ENCODE measurements at regions not wholly inside any gene's neighbourhood (a gene's known extent, or its start where the extent isn't known, plus 50 kb on each side); places are given as distances from the start of the nearest gene placed in this dataset.

DNA sequence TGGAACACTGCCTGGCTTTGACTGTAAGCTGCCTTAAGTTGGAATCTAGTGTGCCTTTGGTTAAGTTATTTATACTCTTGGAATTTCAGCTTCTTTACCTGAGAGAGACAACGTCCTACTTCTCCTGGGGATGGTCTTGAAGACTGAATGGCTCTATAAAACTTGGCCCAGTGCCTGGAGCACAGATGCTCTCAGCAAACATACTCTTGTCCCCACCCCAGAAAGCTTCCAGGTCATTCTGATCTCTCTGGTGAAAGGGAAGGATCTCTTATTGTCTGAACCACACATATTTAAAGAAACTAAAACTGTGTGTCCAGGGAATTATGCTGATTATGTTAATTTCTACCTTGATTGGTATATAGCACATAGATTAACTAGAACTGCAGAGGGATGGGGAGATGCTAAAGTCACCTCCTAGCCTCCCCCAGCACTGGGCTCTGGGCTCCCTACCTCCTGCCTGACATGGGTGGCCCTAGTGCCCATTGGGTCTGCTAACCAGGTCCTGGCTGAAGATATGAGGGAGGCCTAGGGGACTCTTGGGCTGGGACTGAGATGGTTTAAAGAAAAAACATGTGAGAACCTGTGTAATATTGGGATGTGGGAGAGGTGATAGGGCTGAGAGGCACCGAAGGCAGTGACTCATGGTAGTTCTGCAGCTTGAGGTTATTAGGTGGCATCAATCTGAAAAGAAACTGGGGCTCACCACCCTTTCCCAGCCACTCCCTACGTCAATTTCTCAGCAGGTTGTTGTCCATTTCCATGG lies 171.0 kb downstream of the RPLP1 start:
- DNase-seq (ENCODE audit: low spot score in 2 of 2) = no peak
- H3K4me3 ChIP-seq = no peak overlapping the region
- H3K9me3 ChIP-seq = no peaks in the 10 kb centered on the region
- 71 to 72% methylated on average over 3 of the region's 3 CpGs for WGBS, 2 donors
- no peak overlapping the region for H3K27ac ChIP-seq
- peaks cover 0 to 18% (median 0%) of the 10 kb centered on the region in 4 donors for H3K4me1 ChIP-seq
- no peaks in the 10 kb centered on the region for H3K36me3 ChIP-seq
- H3K27me3 ChIP-seq = no peaks in the 10 kb centered on the region
- TF ChIP-seq, protein P1, sequence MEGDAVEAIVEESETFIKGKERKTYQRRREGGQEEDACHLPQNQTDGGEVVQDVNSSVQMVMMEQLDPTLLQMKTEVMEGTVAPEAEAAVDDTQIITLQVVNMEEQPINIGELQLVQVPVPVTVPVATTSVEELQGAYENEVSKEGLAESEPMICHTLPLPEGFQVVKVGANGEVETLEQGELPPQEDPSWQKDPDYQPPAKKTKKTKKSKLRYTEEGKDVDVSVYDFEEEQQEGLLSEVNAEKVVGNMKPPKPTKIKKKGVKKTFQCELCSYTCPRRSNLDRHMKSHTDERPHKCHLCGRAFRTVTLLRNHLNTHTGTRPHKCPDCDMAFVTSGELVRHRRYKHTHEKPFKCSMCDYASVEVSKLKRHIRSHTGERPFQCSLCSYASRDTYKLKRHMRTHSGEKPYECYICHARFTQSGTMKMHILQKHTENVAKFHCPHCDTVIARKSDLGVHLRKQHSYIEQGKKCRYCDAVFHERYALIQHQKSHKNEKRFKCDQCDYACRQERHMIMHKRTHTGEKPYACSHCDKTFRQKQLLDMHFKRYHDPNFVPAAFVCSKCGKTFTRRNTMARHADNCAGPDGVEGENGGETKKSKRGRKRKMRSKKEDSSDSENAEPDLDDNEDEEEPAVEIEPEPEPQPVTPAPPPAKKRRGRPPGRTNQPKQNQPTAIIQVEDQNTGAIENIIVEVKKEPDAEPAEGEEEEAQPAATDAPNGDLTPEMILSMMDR (IDR thresholded peaks at IDR 0.05) = no peak
- TF ChIP-seq EP300 (IDR thresholded peaks at IDR 0.05) = no peak
- TF ChIP-seq POLR2A (IDR thresholded peaks at IDR 0.05) = no peak

DNA sequence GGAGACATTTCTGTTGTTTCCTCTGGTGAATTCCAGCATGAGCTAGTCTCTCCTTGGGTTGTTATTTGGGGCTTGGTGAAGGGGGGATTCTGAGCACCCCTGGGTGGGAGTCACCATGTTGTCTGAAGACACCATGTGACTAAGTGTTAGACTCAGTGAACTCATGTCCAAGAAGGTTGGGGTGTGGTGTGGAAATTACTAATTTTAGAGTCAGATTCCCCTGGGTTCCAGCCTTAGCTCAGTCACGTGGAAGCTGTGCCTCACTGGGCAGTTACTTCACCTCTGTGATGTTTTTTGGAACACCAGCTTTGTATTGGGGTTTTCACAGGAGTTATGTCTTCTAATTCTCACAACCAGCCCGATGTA lies 171.5 kb downstream of the RPLP1 start:
- WGBS, 2 donors = 69 to 72% methylated on average over 2 of the region's 2 CpGs
- H3K4me3 ChIP-seq = no peak overlapping the region
- no peaks in the 10 kb centered on the region for H3K9me3 ChIP-seq
- H3K27ac ChIP-seq = no peak overlapping the region
- TF ChIP-seq EP300 (IDR thresholded peaks at IDR 0.05) = no peak
- no peak for TF ChIP-seq POLR2A (IDR thresholded peaks at IDR 0.05)
- TF ChIP-seq, protein P1 (IDR thresholded peaks at IDR 0.05) = no peak
- H3K27me3 ChIP-seq = no peaks in the 10 kb centered on the region
- peaks cover 0 to 18% (median 0%) of the 10 kb centered on the region in 4 donors for H3K4me1 ChIP-seq
- H3K36me3 ChIP-seq = no peaks in the 10 kb centered on the region
- no peak for DNase-seq (ENCODE audit: low spot score in 2 of 2)

DNA sequence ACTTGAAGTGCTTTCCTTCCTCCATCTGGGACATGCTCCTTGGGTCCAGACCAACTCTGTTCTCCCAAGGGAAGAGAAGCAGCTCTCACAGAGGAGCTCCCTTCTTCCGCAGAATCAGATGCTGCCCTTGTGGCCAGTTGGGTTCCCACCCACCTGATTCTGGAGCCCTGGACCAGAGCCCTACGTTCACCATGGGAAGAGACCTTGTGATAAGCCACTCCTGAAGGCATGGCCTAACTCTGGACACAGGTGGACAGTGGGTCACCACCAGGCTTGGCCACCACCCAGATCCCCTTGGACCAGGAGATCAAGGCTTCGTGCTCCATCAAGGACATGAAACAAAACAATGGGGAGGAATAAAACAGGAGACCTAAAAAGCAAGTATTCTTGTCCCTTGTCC lies 172.2 kb downstream of the RPLP1 start:
- no peaks in the 10 kb centered on the region for H3K36me3 ChIP-seq
- H3K4me1 ChIP-seq = peaks cover 0 to 18% (median 0%) of the 10 kb centered on the region in 4 donors
- H3K27ac ChIP-seq = peak overlapping the region in 1 of 4 donors; percentile 29
- DNase-seq (ENCODE audit: low spot score in 2 of 2) = no peak
- no peaks in the 10 kb centered on the region for H3K9me3 ChIP-seq
- H3K27me3 ChIP-seq = no peaks in the 10 kb centered on the region
- no peak for TF ChIP-seq EP300 (IDR thresholded peaks at IDR 0.05)
- no peak overlapping the region for H3K4me3 ChIP-seq
- WGBS, 2 donors = 90 to 93% methylated on average over 3 of the region's 3 CpGs

DNA sequence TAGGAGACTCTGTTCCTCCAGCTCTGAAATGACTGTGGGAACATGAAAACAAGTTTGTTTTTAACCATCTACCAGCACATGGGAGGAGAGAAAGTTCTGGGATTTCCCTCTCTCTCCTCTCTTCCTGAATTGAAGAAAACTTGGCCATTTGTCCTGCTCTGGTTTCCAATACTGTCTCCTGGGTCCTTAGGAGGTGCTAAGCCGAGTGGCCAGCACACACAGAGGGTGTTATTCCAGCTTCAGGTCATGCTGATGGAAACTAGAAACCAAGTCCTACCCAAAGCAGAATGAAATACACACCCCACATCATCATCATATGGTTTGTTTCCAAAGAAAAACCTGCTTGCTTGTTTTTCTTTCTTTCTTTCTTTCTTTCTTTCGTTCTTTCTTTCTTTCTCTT lies 172.7 kb downstream of the RPLP1 start:
- no peak for DNase-seq (ENCODE audit: low spot score in 2 of 2)
- peak overlapping the region in 1 of 4 donors; percentile 29 for H3K27ac ChIP-seq
- TF ChIP-seq, protein P1 (IDR thresholded peaks at IDR 0.05) = no peak
- TF ChIP-seq EP300 (IDR thresholded peaks at IDR 0.05) = no peak
- TF ChIP-seq POLR2A (IDR thresholded peaks at IDR 0.05) = no peak
- no peaks in the 10 kb centered on the region for H3K36me3 ChIP-seq
- WGBS, 2 donors = 74 to 77% methylated on average over 1 to 2 of the region's 2 CpGs
- peaks cover 0 to 18% (median 0%) of the 10 kb centered on the region in 4 donors for H3K4me1 ChIP-seq
- no peak overlapping the region for H3K4me3 ChIP-seq
- H3K9me3 ChIP-seq = no peaks in the 10 kb centered on the region
- H3K27me3 ChIP-seq = no peaks in the 10 kb centered on the region

DNA sequence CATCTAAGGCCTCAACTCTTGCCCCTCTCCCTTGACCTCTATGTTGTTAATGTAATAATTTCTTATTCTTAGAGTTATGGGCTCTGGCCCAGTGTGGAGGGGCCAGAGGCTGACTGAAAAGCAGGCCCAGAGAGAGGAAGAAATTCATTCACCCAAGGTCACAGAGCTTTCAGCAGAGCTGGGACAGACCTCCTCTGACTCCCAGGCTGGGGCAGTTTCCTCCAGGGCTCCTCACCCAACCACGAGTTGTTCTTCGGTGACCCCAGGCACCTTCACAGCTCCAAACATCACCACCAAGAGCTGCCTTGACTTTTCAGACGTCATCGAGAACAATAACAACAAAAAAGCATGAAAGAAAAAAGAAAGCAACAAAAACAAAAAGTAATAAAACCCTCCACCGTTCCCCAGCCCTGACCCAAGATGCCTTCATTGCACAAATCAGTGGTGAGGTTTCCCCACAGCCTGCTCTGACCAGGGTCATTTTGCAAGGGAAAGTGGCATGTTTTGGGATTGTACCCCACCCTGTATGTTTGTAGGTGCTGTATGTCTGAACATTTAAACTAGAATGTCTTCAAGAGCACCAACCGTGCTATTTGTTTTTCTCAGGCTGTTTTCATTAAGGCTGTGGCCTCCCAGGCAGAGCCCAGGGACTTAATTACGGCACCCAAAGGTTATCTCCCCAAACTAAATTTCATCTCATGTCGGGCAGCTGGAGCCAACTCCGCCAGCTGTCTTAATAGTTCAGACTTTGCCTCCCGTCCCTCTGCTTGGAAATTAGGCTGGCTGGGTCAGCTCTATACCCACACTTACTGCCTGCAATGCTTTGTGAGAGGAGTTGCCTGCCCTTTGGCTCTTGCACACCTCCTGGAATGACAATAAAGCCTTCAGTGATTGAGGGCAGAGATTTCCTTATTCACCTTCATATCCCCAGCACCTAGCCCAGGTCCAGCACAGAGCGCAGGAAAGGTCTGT lies 173.8 kb downstream of the RPLP1 start:
- no peaks in the 10 kb centered on the region for H3K27me3 ChIP-seq
- H3K4me1 ChIP-seq = peaks cover 0 to 18% (median 0%) of the 10 kb centered on the region in 4 donors
- no peaks in the 10 kb centered on the region for H3K9me3 ChIP-seq
- no peak for DNase-seq (ENCODE audit: low spot score in 2 of 2)
- TF ChIP-seq EP300 (IDR thresholded peaks at IDR 0.05) = no peak
- TF ChIP-seq POLR2A (IDR thresholded peaks at IDR 0.05) = no peak
- TF ChIP-seq, protein P1 (IDR thresholded peaks at IDR 0.05) = no peak
- H3K36me3 ChIP-seq = no peaks in the 10 kb centered on the region
- no peak overlapping the region for H3K27ac ChIP-seq
- WGBS, 2 donors = 68 to 70% methylated on average over 11 of the region's 11 CpGs
- H3K4me3 ChIP-seq = no peak overlapping the region

Measured in tibial nerve (tissue), 4 donors.